Fibroblast of skin of left quadriceps (primary cell): ENCODE measurements at regions not wholly inside any gene's neighbourhood (a gene's known extent, or its start where the extent isn't known, plus 50 kb on each side); places are given as distances from the start of the nearest gene placed in this dataset.
A peak's percentile ranks its signal among the peaks of the same experiment; 100 is the strongest.
"Not testable (repeated sequence)": the region's sequence is repeated elsewhere in the genome, so short reads cannot be mapped to it uniquely, and the experiment has no call there.

Experiments
- DNase-seq, 2 experiments: peaks; one replicate each; pipeline ENCODE4 v3.0.0-alpha.2; 2013; ENCODE audit warnings: low read depth in 2 of 2

GRCh38 chr5:118063836-118064235 is 924.5 kb downstream of the DTWD2 start:
- DNase-seq: not testable (repeated sequence)

DNA sequence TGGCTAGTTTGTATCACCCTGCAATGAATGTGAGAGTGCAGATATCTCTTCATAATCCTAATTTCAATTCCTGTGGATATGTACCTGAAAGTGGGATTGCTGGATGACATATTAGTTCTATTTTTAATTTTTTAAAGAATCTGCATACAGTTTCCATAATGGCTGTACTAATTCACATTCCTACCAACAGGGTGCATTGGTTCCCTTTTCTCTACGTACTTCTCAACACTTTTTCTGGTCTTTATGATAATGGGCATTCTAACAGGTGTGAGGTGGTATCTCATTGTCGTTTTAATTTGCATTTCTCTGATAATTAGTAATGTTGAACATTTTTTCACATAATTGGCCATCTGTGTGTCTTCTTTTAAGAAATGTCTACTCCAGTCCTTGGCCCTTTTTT is 927.5 kb downstream of the DTWD2 start:
- DNase-seq: no peak

- no peak for DNase-seq
Measured at GRCh38 chr5:118052503-118052902, 935.8 kb downstream of the DTWD2 start.

DNA sequence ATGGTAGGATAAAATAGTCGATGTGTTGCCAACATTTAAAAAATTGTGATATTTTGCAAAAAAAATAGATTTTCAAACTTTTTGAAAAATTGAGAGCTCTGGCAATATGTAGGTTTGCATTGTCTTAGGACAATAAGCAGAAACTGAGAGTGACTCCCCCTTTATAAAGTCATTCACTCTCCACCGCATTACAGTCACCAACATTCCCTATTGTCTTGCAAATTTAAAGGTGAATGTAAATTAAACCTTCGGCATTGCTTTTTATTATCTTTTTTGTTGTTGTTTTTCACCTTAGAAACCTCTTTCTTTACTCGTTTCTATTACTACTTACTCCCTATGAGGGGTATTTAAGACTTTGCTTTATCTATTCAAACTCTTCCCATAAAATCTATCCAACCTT is 944.2 kb downstream of the DTWD2 start:
- DNase-seq: no peak

- DNase-seq: no peak
Measured at GRCh38 chr5:118043531-118043930, 944.8 kb downstream of the DTWD2 start.

GRCh38 chr5:118042076-118042475 is 946.3 kb downstream of the DTWD2 start:
- DNase-seq: no peak

- no peak for DNase-seq
Measured at GRCh38 chr5:118040496-118040895, 947.9 kb downstream of the DTWD2 start.

DNA sequence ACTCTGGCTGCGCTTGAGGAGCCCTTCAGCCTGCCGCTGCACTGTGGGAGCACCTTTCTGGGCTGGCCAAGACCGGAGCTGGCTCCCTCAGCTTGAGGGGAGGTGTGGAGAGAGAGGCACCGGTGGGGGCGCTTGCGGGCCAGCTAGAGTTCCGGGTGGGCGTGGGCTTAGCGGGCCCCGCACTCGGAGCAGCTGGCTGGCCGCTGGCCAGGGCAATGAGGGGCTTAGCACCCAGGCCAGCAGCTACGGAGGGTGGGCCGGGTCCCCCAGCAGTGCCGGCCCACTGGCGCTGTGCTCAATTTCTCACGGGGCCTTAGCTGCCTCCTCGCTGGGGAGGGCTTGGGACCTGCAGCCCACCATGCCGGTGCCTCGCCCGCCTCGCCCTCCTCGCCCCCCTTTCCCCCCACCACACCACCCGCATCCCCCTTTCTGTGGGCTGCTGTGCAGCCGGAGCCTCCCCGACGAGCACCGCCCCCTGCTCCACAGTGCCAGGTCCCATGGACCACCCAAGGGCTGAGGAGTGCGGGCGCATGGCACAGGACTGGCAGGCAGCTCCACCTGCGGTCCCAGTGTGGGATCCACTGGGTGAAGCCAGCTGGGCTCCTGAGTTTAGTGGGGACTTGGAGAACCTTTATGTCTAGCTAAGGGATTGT is 954.5 kb downstream of the DTWD2 start:
- no peak for DNase-seq

DNA sequence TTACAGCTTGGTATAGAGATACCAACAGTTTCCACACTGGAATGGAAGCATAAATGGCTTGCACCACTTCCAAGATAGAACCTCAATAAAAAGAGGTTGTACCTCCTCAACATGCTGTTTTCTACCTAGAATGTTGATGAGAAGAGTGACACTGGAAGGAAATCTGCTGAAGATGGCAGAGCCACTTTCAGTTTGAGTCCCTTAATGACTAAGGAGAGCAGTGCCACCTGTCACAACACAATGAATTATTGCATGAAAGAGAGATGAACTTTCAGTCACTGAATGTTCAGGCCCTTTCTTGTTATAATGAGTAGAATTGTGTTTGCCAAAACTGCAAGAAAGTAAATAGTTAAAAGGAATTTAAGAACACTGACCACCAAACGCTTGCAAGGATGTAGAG is 958.5 kb downstream of the DTWD2 start:
- no peak for DNase-seq

- no peak for DNase-seq
Measured at GRCh38 chr5:118022062-118022461, 966.3 kb downstream of the DTWD2 start.

- DNase-seq: no peak
Measured at GRCh38 chr5:118017536-118017935, 970.8 kb downstream of the DTWD2 start.

- DNase-seq: no peak
Measured at GRCh38 chr5:118016396-118016795, 972.0 kb downstream of the DTWD2 start.

GRCh38 chr5:118015511-118015910 is 972.8 kb downstream of the DTWD2 start:
- DNase-seq: peak in 1 of 2 experiments; percentile 4

- no peak for DNase-seq
Measured at GRCh38 chr5:118009741-118010297, 978.5 kb downstream of the DTWD2 start.

DNA sequence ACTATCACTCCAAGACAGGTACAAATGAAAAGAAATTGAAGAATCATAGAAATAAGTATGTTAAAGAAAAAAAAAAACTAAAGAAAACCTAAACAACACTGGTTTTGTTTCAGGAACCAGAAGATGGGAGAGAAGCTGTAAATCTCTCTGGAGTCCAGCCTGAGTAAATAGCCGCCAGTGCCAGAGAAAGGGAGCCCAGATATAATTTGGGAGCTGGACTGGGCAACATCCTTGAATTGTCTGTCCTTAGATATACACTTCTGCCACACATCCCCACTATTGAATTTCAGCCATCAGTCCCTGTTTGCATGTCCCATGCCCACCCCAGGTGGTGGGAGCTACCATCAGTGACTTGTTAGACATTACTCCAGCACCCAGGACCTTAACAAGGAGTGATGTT is 979.6 kb downstream of the DTWD2 start:
- DNase-seq: no peak

DNA sequence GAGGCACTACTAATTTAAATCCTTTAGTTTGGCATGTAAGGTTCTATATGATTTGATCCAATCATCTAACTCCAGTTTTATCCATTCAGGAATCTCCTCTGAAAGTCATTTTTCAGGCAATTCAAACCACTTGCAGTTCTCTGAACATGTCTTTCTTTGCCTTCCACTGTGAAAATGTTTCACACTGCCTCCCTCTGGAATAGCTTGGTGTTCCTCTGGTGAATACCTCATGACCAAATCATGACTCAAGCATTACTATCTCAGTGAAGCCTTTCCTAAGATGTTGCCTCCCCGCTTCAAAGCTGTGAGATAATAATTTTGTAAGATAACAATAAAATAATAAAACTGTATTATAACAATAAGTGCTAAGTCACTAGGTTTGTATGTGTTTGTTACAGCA is 981.1 kb downstream of the DTWD2 start:
- DNase-seq: no peak

DNA sequence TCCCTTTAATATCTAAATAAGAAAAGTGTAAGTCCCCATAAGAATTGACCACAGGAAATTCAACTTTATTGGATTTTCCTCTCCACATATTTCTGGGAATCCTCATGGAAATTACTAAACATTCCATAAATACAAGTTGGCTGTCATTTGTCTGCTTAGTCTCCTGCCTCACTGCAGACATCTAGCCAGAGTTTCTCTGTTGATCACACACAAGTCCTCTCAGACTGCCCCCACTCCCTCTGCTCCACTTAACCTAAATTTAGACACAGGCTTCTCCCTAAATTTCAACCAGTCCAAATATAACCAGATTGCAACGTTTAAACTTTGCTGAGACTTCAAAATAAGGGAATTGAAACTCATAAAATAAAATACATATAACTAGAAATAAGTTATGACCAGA is 982.1 kb downstream of the DTWD2 start:
- peak; percentile 5 to 10 for DNase-seq

DNA sequence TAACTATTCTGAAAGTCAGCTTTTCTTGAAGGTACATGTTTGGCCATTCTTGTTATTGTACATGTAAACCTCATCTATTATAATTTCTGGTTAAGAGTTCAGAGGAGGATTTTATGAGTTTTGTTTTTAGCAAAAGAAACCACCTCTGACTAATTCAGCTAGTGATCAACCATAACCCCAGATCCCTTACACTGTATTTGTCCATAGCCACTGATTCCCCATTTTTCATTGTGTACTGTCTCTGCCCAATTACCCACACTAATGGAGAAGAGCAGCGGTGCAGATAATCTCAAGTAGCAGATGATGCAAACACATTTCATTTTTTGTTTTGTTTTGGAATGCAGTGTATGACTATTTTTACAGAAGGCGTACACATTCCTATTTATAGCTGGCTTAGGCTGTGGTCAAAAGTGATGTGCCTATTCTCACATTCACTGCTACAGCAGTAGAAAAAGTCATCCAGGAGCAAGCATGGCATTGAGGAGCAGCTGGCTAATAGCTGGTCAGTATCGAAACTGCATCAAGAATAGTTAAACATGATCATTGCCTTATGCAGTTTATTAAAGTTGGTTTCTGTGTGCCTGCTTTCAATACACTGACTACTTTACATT is 988.3 kb downstream of the DTWD2 start:
- DNase-seq: peak; percentile 11 to 14

DNA sequence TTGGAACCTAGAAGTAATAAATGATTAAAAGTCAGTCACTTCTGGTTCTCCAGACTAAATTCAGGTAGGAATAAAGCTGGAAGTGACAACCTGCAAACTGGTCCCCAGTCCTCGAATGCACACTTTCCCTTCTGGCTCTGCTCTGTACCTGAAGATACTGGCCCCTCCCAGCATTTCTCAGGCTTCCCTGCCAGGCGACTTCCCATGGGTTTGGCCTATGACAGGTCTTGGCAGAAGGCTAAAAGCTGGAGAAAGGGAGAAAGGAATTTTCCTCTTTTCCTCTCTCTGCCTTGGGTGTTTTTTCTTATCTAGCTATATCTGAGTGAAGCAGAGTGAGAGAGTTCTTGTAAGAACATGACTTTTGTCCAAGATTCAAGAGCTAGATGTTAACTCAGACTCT is 1005.7 kb downstream of the DTWD2 start:
- DNase-seq: no peak

- DNase-seq: no peak
Measured at GRCh38 chr5:117973785-117974184, 1014.6 kb downstream of the DTWD2 start.

DNA sequence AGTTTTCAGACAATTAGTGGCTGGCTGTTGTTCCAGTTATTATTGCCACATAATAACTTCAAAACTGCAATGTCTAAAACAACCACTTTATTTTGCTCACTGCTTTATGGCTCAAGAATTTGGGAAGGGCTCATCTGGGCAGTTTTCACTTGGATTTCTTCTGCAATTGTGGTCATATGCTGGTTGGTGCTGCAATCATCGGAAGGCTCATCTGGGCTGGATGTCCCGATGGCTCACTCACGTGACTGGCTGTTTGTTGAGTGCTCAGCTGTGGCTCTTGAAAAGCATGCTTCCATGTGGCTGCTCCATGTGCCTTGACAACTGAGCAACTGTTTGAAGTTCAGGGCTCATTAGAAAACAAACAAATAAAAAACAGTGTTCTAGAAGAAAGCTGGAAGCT is 1032.5 kb downstream of the DTWD2 start:
- no peak for DNase-seq

DNA sequence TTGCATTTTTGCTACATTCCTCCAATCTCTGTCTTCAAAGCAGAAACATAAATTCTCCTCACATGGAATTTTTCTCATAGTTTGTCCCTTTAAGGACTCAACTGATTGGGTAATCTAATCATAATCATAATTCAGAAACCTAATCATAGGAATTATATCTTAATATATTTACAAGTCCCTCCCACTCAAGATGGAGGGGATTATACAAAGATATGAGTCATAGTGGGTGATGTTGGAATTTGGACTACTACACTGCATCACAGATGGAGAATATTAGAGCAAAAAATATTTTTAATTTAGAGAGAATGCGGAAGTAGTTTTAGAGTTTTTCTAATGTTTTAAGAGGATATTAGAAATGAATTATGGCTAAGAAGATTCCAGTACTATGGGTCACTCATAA is 1034.0 kb downstream of the DTWD2 start:
- peak; percentile 76 for DNase-seq

- DNase-seq: no peak
Measured at GRCh38 chr5:117953272-117953671, 1035.1 kb downstream of the DTWD2 start.

GRCh38 chr5:117947836-117948235 is 1040.5 kb downstream of the DTWD2 start:
- no peak for DNase-seq
